Panc1 (cell line): ENCODE measurements at regions not wholly inside any gene's neighbourhood (a gene's known extent, or its start where the extent isn't known, plus 50 kb on each side); places are given as distances from the start of the nearest gene placed in this dataset.

Experiments used
- ATAC-seq: fragments of 200-7000 bp; cut with Tn5 transposase; 2 replicates; pipeline ENCODE4 v1.9.1; 2020; ENCODE audit warnings: mild to moderate bottlenecking, moderate library complexity
- BruUV-seq: library from RNA; stranded (reverse); fragments of 400-500 nt; replicated peaks from 2 replicates; lab custom pipeline; 2021; lab: Mats Ljungman, UMichigan
- CTCF ChIA-PET: fragments of 300-600 bp; sonication (Branson Sonifier 250); formaldehyde crosslinking; loops from one replicate; lab custom pipeline; 2022; ENCODE audit warnings: antibody characterized with exemption; lab: Charles Lee
- POLR2A ChIA-PET: fragments of 300-600 bp; sonication (Branson Sonifier 250); formaldehyde crosslinking; loops from one replicate; lab custom pipeline; 2022; ENCODE audit warnings: antibody characterized with exemption; lab: Charles Lee
- DNase-seq: peaks from one replicate; pipeline ENCODE4 v3.0.0-alpha.2; 2010; ENCODE audit warnings: low read depth, low spot score
- H3K27ac ChIP-seq: 2 replicates; pipeline ENCODE4 v1.5.1; 2011; ENCODE audit warnings: mild to moderate bottlenecking, low read length, inconsistent platforms
- H3K27me3 ChIP-seq: fragments of 200-500 bp; sonication (Bioruptor generic); 2 replicates; pipeline ENCODE4 v1.6.0; 2014; ENCODE audit warnings: low read length, inconsistent platforms; ENCODE audit not compliant: control insufficient read depth, insufficient read depth
- H3K36me3 ChIP-seq: fragments of 200-500 bp; sonication (Bioruptor generic); 2 replicates; pipeline ENCODE4 v1.5.1; 2014; ENCODE audit warnings: inconsistent platforms, mild to moderate bottlenecking, low read length, moderate library complexity; ENCODE audit not compliant: control insufficient read depth, insufficient read depth
- H3K4me1 ChIP-seq: 2 replicates; pipeline ENCODE4 v1.5.1; 2011; ENCODE audit warnings: inconsistent platforms, mild to moderate bottlenecking, low read length, moderate library complexity; ENCODE audit not compliant: control insufficient read depth, insufficient read depth
- H3K4me3 ChIP-seq, 2 experiments: 2 replicates each; pipeline ENCODE4 v1.5.1; 2011 to 2012; ENCODE audit warnings: low read depth in 2 of 2, low read length in 2 of 2, mild to moderate bottlenecking in 2 of 2, inconsistent platforms in 1 of 2, moderate library complexity in 1 of 2
- H3K9me3 ChIP-seq: fragments of 200-500 bp; sonication (Bioruptor generic); 2 replicates; pipeline ENCODE4 v1.5.1; 2014; ENCODE audit warnings: low read depth, mild to moderate bottlenecking, inconsistent platforms, low read length, moderate library complexity; ENCODE audit not compliant: control insufficient read depth, insufficient read depth
- POLR2AphosphoS5 ChIP-seq: IDR thresholded peaks from 2 replicates; pipeline ENCODE4 v1.6.1; 2012; ENCODE audit warnings: mild to moderate bottlenecking, low read depth, low read length, moderate library complexity
- SIN3A ChIP-seq: IDR thresholded peaks from 2 replicates; pipeline ENCODE4 v1.6.1; 2012; ENCODE audit warnings: low read depth, mild to moderate bottlenecking, low read length, moderate library complexity, borderline replicate concordance; ENCODE audit not compliant: insufficient read depth
- TCF7L2 ChIP-seq: IDR thresholded peaks from 2 replicates; pipeline ENCODE4 v1.6.1; 2011; ENCODE audit warnings: mild to moderate bottlenecking, low read depth, low read length, inconsistent platforms
- in situ Hi-C: cut with HindIII; loops from 2 replicates; pipeline ENCODE4 v1.10.0; 2016; ENCODE audit warnings: low sequenced_read_pairs, low pct_unique_long_range_greater_than_20kb
- intact Hi-C: fragments of 100-400 bp; cut with micrococcal nuclease; formaldehyde crosslinking; loops from one replicate; pipeline ENCODE4 v1.10.0; 2022; ENCODE audit not compliant: unreplicated experiment
- TF ChIP-seq, protein P1 (sequence below), 2 experiments: IDR thresholded peaks; 2 replicates each; pipeline ENCODE4 v1.6.1; 2011 to 2012; ENCODE audit warnings: low read depth in 2 of 2, control low read depth in 1 of 2, low read length in 1 of 2, mild to moderate bottlenecking in 1 of 2, moderate library complexity in 1 of 2; ENCODE audit not compliant: insufficient read depth in 1 of 2
- TF ChIP-seq, protein P2 (sequence below): fragments of 450-650 bp; IDR thresholded peaks from 2 replicates; pipeline ENCODE4 v1.5.1; 2017; ENCODE audit warnings: mild to moderate bottlenecking

DNA sequence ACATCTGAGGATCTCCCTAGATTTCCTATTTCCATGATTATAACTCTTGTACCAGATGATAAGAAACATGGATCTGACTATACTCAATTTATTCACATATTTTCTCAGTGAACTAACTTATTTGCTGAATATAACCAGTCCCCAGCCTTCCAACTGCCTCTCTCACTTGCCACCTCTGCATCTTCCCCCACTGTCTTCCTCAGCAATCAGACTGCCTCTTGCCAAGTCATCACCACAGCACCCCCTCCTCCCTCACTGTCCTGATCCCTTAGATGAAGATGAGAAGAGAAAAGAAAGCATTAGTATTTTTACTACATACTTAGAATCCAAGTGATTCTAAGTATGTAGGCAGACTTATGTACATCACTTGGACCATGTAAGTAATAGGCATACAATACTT lies 71.9 kb downstream of the GTPBP8 start:
- in situ Hi-C loops: no loop called here
- no TSS peak for BruUV-seq

DNA sequence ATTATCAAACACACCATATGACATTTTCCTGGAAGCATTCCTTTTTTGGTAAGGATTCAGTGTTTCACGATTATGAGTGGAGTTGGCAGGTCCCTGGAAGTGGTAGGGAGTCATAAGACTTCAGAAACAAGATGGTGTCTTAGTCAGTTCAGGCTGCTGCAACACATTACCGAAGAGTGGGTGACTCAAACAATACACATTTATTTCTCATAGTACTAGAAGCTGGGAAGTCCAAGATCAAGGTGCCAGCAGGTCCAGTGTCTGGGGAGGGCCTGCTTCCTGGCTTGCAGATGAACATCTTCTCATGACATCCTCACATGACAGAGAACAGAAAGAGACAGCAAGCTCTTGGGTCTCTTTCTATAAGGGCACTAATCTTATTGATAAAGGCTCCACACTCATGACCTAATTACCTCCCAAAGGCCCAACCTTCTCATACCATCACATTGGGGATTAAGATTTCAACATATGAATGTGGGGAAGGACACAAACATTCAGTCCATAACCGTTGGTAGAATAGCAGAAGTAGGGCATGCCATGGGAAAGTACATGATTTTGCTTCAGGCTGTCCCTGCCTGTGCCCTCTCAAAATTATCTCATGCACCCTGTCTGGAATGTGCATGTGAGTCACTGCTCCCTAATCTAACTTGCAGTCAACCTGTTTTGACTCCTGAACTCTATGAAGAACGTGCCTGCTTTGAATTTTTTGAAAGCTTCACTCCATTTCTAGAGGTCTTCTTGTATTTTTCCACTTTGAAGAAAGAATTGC lies 72.5 kb downstream of the GTPBP8 start:
- H3K4me3 ChIP-seq: no peak overlapping the region
- CTCF ChIA-PET: no interaction called here
- H3K4me1 ChIP-seq: no peaks in the 10 kb centered on the region
- no peak overlapping the region for H3K27ac ChIP-seq
- no peak for DNase-seq
- intact Hi-C loops (no loop called here), in situ Hi-C loops (no loop called here)
- no peaks in the 10 kb centered on the region for H3K27me3 ChIP-seq
- H3K9me3 ChIP-seq: no peaks in the 10 kb centered on the region
- ATAC-seq: no peak
- H3K36me3 ChIP-seq: no peaks in the 10 kb centered on the region
- no TSS peak for BruUV-seq
- TF ChIP-seq POLR2AphosphoS5 (no peak), SIN3A (no peak), TCF7L2 (no peak)
- TF ChIP-seq, protein P1, sequence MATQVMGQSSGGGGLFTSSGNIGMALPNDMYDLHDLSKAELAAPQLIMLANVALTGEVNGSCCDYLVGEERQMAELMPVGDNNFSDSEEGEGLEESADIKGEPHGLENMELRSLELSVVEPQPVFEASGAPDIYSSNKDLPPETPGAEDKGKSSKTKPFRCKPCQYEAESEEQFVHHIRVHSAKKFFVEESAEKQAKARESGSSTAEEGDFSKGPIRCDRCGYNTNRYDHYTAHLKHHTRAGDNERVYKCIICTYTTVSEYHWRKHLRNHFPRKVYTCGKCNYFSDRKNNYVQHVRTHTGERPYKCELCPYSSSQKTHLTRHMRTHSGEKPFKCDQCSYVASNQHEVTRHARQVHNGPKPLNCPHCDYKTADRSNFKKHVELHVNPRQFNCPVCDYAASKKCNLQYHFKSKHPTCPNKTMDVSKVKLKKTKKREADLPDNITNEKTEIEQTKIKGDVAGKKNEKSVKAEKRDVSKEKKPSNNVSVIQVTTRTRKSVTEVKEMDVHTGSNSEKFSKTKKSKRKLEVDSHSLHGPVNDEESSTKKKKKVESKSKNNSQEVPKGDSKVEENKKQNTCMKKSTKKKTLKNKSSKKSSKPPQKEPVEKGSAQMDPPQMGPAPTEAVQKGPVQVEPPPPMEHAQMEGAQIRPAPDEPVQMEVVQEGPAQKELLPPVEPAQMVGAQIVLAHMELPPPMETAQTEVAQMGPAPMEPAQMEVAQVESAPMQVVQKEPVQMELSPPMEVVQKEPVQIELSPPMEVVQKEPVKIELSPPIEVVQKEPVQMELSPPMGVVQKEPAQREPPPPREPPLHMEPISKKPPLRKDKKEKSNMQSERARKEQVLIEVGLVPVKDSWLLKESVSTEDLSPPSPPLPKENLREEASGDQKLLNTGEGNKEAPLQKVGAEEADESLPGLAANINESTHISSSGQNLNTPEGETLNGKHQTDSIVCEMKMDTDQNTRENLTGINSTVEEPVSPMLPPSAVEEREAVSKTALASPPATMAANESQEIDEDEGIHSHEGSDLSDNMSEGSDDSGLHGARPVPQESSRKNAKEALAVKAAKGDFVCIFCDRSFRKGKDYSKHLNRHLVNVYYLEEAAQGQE (IDR thresholded peaks at IDR 0.05; ENCODE audit: insufficient read depth in 1 of 2, low read depth in 2 of 2, low read length in 1 of 2): no peak
- TF ChIP-seq, protein P2, sequence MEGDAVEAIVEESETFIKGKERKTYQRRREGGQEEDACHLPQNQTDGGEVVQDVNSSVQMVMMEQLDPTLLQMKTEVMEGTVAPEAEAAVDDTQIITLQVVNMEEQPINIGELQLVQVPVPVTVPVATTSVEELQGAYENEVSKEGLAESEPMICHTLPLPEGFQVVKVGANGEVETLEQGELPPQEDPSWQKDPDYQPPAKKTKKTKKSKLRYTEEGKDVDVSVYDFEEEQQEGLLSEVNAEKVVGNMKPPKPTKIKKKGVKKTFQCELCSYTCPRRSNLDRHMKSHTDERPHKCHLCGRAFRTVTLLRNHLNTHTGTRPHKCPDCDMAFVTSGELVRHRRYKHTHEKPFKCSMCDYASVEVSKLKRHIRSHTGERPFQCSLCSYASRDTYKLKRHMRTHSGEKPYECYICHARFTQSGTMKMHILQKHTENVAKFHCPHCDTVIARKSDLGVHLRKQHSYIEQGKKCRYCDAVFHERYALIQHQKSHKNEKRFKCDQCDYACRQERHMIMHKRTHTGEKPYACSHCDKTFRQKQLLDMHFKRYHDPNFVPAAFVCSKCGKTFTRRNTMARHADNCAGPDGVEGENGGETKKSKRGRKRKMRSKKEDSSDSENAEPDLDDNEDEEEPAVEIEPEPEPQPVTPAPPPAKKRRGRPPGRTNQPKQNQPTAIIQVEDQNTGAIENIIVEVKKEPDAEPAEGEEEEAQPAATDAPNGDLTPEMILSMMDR: no peak
- POLR2A ChIA-PET: no interaction called here

More for the DNA sequence above, 71.9 kb downstream of the GTPBP8 start:
- ChIA-PET CTCF (no interaction called here), POLR2A (no interaction called here)
- DNase-seq (no peak), ATAC-seq (no peak)
- Histone ChIP-seq H3K27ac (no peak overlapping the region), H3K4me1 (no peaks in the 10 kb centered on the region), H3K27me3 (no peaks in the 10 kb centered on the region), H3K36me3 (no peaks in the 10 kb centered on the region), H3K9me3 (no peaks in the 10 kb centered on the region), H3K4me3 (no peak overlapping the region)
- TF ChIP-seq TCF7L2 (no peak), POLR2AphosphoS5 (no peak), SIN3A (no peak)
- TF ChIP-seq, protein P2: no peak
- TF ChIP-seq, protein P1 (IDR thresholded peaks at IDR 0.05; ENCODE audit: insufficient read depth in 1 of 2, low read depth in 2 of 2, low read length in 1 of 2): no peak
- intact Hi-C loops: no loop called here
